ENCODE measurements at regions not wholly inside any gene's neighbourhood (a gene's known extent, or its start where the extent isn't known, plus 50 kb on each side); places are given as distances from the start of the nearest gene placed in this dataset.

GRCh38 chr12:114998118-114998749 lies 314.3 kb upstream of the TBX3 start:
- FAIRE-seq = no peak
- peaks cover 0 to 16% of the 10 kb centered on the region in 2 experiments; a peak in 2 of 5 replicates for H3K27me3 ChIP-seq (ENCODE audit: control insufficient read depth in 2 of 2, insufficient read depth in 2 of 2, low read length in 2 of 2)
- H3K4me1 ChIP-seq (replicated peaks in 1 of 2; ENCODE audit: control insufficient read depth in 2 of 2, insufficient read depth in 2 of 2, low read length in 2 of 2) = no peaks in the 10 kb centered on the region
- H3K4me2 ChIP-seq (ENCODE audit: insufficient read depth, low read length) = no peak overlapping the region
- POLR2A ChIA-PET = no interaction called here
- ATAC-seq = no peak
- H2AFZ ChIP-seq (ENCODE audit: low read depth, low read length) = no peak overlapping the region
- CTCF ChIA-PET (ENCODE audit: low intra/inter-chr PET ratio) = no interaction called here
- H3K9me3 ChIP-seq (replicated peaks; ENCODE audit: control insufficient read depth, insufficient read depth, low read depth, low read length) = no peaks in the 10 kb centered on the region
- no peaks in the 10 kb centered on the region for H3K36me3 ChIP-seq (ENCODE audit: control insufficient read depth, insufficient read depth, low read length)
- H3K4me3 ChIP-seq = no peak overlapping the region
- H3K9ac ChIP-seq (ENCODE audit: insufficient read depth in 1 of 2, low read depth in 2 of 2, low read length in 2 of 2) = no peak overlapping the region
- no TSS peak for BruUV-seq (replicated peaks)
- TF ChIP-seq ZNF316 (IDR thresholded peaks at IDR 0.05) (no peak), ZBED1 (IDR thresholded peaks at IDR 0.05) (no peak), TCF7 (IDR thresholded peaks at IDR 0.05; ENCODE audit: borderline replicate concordance) (no peak), ZNF507 (tag; conservative IDR thresholded peaks at IDR 0.05) (no peak), SRSF3 (IDR thresholded peaks at IDR 0.05; ENCODE audit: insufficient read depth, low read length) (no peak), GATAD2B (IDR thresholded peaks at IDR 0.05; ENCODE audit: borderline replicate concordance) (no peak), NFATC3 (IDR thresholded peaks at IDR 0.05) (no peak), KAT8 (IDR thresholded peaks at IDR 0.05; ENCODE audit: low read depth) (no peak), TRIM24 (IDR thresholded peaks at IDR 0.05) (no peak), NR2C1 (IDR thresholded peaks at IDR 0.05) (no peak), NR2C1 (tag; IDR thresholded peaks at IDR 0.05) (no peak), ZNF224 (CRISPR knock-in tag; IDR thresholded peaks at IDR 0.05) (no peak), POLR2H (tag; IDR thresholded peaks at IDR 0.05; ENCODE audit: low read depth) (no peak), KLF16 (IDR thresholded peaks at IDR 0.05) (no peak), ZBTB49 (CRISPR knock-in tag; IDR thresholded peaks at IDR 0.05; ENCODE audit: borderline replicate concordance) (no peak)
- no peaks in the 10 kb centered on the region for H3K79me2 ChIP-seq (ENCODE audit: control insufficient read depth, insufficient read depth, low read length)
- no peaks in the 10 kb centered on the region for H3K9me1 ChIP-seq (ENCODE audit: control insufficient read depth, insufficient read depth, low read length)
- H3K27ac ChIP-seq (ENCODE audit: extremely low read depth, low read depth, low read length) = no peak overlapping the region
- intact Hi-C loops (cut with micrococcal nuclease) (no loop called here), in situ Hi-C loops (cut with MboI) (no loop called here)
- no peak for DNase-seq (ENCODE audit: extremely low read depth in 1 of 4, low spot score in 3 of 4)
- 0% methylated on average over 2 of the region's 2 CpGs for WGBS (ENCODE audit: insufficient coverage, low coverage, missing lambda C conversion rate)
- no peaks in the 10 kb centered on the region for H4K20me1 ChIP-seq (replicated peaks; ENCODE audit: control insufficient read depth, insufficient read depth, low read length)

Measured in K562 (cell line).